ENCODE measurements at regions not wholly inside any gene's neighbourhood (a gene's known extent, or its start where the extent isn't known, plus 50 kb on each side); places are given as distances from the start of the nearest gene placed in this dataset.
"Not testable (repeated sequence)": the region's sequence is repeated elsewhere in the genome, so short reads cannot be mapped to it uniquely, and the experiment has no call there.

DNA sequence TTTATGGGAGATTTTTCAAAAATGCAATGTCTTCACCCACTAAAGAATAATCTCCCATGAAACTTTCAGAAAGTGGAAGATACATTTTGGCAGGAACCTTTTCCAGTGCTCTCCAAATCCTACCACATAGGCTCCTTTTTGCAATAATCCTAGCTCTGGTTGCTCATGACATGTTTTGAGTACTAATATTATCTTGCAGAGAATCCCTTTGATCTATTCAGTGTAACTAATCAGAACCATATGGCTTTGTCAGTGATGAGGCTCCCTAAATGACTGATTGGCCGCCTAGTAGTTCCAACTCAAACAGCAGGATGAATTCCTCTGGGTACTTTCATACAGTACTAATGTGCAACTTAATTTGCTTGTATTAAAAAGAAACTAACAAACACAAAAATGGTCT lies 544.0 kb upstream of the FAM98A start:
- Histone ChIP-seq H3K27ac (no peak overlapping the region), H3K4me3 (no peak overlapping the region)

GRCh38 chr2:34142531-34143008 lies 543.5 kb upstream of the FAM98A start:
- H3K27ac ChIP-seq, H3K4me3 ChIP-seq: not testable (repeated sequence)

DNA sequence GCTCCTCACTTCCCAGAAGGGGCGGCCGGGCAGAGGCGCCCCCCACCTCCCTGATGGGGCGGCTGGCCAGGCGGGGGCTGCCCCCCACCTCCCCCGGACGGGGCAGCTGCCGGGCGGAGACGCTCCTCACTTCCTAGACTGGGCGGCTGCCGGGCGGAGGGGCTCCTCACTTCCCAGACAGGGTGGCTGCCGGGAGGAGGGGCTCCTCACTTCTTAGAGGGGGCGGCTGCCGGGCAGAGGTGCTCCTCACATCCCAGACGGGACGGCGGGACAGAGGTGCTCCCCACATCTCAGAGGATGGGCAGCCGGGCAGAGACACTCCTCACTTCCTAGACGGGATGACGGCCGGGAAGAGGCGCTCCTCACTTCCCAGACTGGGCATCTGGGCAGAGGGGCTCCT lies 534.0 kb upstream of the FAM98A start:
- not testable (repeated sequence) for H3K4me3 ChIP-seq, H3K27ac ChIP-seq

GRCh38 chr2:34126279-34126678 lies 527.2 kb upstream of the FAM98A start:
- Histone ChIP-seq H3K4me3 (no peak overlapping the region), H3K27ac (no peak overlapping the region)

DNA sequence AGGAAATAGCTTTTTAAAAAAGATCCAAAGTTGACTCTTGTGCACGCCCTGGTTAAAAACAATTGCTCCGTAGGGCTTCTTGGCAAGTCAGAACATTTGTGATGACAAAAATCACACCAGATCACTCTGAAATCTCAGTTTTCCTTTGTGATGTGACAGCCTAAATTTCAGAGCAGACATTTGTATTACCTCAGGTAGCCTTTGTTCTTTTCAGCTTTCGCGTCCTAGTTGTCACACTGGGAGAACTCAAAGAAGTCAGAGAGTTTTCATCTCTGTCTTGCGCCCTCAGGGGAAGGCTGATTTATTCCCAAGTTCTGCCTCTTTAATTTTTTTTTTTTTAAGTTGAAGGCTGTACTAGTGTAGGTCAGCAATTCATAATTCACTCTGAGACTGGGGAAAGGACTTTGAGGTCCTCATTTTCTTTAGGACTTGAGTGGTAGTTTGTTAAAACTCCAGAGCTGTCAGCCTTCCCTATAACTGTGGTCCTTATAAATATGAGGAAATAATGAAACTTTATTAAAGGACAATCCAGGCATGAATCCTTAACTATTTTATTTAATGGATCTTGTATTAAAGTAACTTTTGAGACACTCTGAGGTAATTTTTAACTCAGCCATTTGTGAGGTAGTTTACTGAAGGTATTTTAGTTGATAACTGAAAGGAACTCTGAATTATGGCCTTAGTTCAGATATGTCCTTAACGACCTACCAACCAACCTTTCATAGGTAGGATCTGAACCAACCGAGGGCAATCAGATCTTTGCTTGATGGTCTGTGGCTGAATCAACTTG lies 525.1 kb upstream of the FAM98A start:
- Histone ChIP-seq H3K4me3 (no peak overlapping the region), H3K27ac (no peak overlapping the region)

DNA sequence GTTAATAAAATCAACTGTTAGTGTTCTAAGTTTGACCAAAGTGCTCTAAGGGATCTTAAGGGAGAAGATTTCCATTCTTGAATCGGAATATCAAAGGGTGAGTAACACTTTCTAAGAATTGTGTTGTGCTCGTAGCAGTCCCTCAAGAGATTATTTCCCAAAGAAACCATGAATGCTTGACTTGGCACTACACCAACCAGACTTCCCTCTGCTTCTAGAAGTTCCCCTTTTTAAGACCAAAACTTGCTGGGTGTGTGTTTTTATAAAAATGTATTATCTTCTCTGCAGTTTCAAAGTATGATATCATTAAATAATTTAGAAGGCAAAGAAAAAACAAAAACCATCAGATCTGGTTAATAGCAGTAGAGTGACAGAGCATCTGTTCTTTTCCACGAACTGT lies 522.0 kb upstream of the FAM98A start:
- no peak overlapping the region for H3K4me3 ChIP-seq
- H3K27ac ChIP-seq, result no peak overlapping the region

DNA sequence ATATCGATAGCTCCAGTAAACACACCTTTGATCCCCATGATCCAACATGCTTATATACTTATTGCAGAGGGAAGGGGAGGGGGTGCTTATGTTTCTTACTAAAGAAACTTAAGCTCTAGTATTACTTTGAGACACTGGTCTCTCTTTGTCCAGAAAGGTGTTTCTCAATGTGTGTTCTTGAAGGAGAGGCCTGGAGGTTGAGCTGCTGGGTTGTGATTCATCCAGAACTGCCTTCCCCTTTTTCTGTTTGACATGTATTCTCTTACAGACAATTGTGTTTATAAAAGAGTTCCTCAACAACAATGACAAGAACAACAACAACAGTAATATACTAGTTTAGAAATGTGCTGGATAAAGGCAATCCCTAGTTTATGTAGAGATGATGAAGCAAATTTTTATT lies 516.0 kb upstream of the FAM98A start:
- Histone ChIP-seq H3K27ac (no peak overlapping the region), H3K4me3 (no peak overlapping the region)

GRCh38 chr2:34112161-34112560 lies 513.1 kb upstream of the FAM98A start:
- Histone ChIP-seq H3K27ac (no peak overlapping the region), H3K4me3 (no peak overlapping the region)

DNA sequence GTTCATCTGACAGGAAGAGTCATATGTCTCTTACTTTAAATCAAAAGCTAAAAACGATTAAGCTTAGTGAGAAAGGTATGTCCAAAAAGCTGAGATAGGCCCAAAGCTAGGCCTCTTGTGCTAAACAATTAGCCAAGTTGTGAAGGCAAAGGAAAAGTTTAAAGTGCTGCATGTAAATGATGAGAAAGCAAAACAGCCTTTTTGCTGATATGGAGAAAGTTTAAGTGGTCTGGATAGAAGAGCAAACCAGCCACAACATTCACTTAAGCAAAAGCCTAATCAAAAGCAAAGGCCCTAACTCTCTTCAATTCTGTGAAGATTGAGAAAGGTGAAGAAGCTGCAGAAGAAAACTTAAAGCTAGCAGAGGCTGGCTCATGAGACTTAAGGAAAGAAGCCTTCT lies 511.3 kb upstream of the FAM98A start:
- Histone ChIP-seq H3K4me3 (no peak overlapping the region), H3K27ac (no peak overlapping the region)

DNA sequence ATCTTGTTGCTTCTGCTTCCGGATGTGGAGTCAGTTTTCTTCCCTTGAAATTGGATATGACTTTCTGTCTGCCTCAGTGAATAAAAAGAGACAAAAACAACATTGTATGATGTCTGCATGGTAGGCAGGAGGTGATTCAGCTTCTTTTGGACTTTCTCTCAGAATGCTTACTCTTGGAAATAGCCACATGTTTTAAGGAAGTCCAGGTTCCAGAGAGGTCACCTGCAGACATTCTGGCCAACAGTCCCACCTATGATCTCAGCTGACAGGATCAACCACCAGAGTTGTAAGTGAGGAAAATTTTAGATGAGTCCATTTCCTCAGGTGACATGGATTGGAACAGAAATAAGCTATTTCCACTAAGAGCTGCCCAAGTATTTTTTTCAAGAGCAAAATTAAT lies 508.7 kb upstream of the FAM98A start:
- Histone ChIP-seq H3K27ac (no peak overlapping the region), H3K4me3 (no peak overlapping the region)

- Histone ChIP-seq H3K4me3 (no peak overlapping the region), H3K27ac (no peak overlapping the region)
Observed at GRCh38 chr2:34105006-34105767, 506.1 kb upstream of the FAM98A start.

DNA sequence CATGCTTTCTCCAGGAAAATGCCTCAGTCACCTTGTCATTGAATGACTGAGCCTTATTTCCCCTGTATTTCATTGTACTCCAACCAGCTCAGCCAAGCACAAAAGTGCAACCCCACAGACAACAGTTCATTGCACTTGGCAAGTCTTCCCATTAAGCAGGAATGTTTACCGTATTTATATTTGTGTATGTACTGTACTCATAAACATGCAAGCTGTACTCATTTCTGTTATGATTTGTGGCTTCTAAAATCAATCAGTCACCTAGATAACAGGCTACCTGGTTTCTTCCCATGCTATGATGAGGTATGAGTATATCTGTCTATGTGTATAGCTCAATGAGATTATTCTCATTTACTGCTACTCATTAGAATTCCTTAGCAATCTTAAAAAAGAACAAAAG lies 505.5 kb upstream of the FAM98A start:
- Histone ChIP-seq H3K4me3 (no peak overlapping the region), H3K27ac (no peak overlapping the region)

DNA sequence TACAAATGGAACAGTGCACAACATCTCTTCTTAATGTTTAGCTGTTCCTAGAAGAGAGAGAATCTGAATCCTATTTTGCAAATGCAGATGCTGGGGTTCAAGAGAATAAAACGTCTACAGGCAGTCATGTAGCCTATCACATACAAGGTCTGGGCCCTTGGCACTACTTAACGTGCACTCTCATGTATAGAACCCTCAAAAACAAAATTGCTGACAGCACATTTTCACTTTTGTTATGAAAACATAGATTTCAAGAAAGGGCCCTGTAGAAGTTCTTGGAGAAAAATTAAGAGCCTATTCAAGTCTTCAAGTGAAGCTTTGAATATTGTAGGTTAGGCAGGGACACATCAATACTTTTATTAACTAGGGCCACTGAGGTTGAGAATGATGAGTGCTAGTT lies 504.3 kb upstream of the FAM98A start:
- Histone ChIP-seq H3K4me3 (no peak overlapping the region), H3K27ac (no peak overlapping the region)

GRCh38 chr2:34102339-34102738 lies 503.2 kb upstream of the FAM98A start:
- no peak overlapping the region for H3K27ac ChIP-seq
- H3K4me3 ChIP-seq, result no peak overlapping the region

DNA sequence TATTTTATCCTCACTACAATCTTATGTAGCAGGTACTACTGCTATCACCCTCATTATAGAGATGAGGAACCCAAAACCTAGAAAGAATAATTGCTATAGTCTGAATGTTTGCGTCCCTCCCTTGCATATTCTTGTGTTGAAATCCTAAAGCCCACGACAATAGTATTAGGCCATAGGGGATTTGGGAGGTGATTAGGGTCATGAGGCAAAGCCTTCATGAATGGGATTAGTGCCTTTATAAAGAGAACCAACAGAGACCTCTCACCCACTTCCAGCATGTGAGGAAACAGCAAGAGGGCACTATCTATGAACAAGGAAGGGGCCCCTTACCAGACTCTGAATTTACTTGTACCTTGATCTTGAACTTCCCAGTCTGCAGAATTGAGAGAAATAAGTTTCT lies 500.3 kb upstream of the FAM98A start:
- Histone ChIP-seq H3K27ac (no peak overlapping the region), H3K4me3 (no peak overlapping the region)

DNA sequence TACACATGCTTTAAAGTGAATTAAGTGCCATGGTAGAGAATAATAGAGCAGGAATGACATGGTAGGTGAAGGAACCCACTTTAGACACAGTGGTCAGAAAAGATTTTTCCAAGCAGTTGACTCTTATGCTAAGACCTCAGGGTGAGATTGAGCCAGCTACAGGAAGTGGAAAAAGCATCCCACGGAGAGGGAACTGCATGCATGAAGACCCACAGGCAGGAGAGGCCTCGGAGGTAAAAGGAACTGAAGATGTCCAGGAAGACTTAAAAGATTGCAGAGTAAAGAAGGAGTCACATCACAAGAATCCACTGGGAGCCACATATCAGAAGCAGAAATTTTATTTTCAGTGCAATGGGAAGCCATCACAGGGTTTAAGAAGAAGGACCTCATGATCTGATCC lies 499.2 kb upstream of the FAM98A start:
- Histone ChIP-seq H3K27ac (no peak overlapping the region), H3K4me3 (no peak overlapping the region)

GRCh38 chr2:34096562-34097171 lies 497.6 kb upstream of the FAM98A start:
- Histone ChIP-seq H3K4me3 (no peak overlapping the region), H3K27ac (no peak overlapping the region)

GRCh38 chr2:34093790-34094189 lies 494.7 kb upstream of the FAM98A start:
- Histone ChIP-seq H3K4me3 (no peak overlapping the region), H3K27ac (no peak overlapping the region)

DNA sequence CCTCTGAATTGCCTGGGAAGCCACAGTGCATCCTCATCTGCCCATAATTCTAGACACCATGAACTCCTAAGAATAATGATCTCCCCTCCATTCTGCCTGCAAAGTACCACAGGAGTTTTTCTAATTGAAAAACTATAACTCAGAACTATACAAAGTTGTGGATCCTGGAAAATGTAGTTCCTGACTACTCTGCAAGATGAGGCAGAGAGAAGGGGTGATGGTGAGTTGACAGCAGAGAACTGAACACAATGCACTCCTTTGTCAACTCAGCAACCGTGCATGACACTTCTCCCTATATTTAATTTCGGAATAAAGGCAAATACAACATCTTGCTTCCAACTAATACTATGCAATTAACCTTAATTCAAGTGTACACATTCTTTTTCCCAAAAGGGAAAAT lies 471.1 kb upstream of the FAM98A start:
- no peak overlapping the region for H3K4me3 ChIP-seq
- H3K27ac ChIP-seq, result no peak overlapping the region

DNA sequence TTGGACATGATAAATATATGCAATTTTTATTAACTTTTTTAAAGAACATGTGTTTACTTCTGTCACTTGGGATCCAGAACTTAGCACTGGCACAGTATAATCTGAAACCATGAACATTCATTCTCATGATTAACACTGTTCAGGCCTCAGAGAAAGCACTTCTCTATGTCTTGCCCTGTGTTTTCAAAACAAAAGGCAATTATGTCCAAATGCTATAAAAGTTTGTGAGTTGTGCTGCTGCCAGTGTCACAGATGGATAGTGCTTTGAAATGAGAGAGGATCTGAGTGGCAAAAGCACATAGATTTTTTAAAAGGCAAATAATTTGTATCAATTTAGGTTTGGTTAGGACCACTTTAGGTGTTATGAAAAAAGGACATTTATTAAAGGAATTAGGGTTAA lies 470.5 kb upstream of the FAM98A start:
- no peak overlapping the region for H3K27ac ChIP-seq
- no peak overlapping the region for H3K4me3 ChIP-seq

DNA sequence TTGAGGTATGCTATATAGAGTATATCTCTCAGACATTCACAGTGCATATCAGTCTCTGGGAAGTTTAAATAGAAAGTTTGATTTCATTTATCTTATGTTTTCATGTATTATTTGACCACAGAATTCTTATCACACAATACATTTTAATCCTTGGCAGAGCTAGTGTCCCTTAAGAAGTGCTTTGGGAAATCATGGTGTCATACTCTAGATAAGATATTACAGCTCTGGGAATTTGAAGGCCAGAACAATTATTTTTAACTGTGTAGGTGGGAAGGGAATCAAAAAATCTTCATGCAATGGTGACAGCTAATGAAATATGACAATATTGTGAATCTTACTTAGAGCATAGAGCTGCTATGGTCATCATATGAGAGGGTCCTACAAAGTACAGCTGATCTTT lies 451.3 kb upstream of the FAM98A start:
- H3K27ac ChIP-seq, result no peak overlapping the region
- H3K4me3 ChIP-seq, result no peak overlapping the region

Measured in skin epidermis (tissue), 12 donors.